Dermis microvascular lymphatic vessel endothelial cell (primary cell): ENCODE measurements at regions not wholly inside any gene's neighbourhood (a gene's known extent, or its start where the extent isn't known, plus 50 kb on each side); places are given as distances from the start of the nearest gene placed in this dataset.

Experiments
- DNase-seq, 2 donors: peaks; one replicate each; pipeline versions ENCODE4 v3.0.0 to v3.0.0-alpha.2; 2010; ENCODE audit warnings: low read depth in 2 of 2

DNA sequence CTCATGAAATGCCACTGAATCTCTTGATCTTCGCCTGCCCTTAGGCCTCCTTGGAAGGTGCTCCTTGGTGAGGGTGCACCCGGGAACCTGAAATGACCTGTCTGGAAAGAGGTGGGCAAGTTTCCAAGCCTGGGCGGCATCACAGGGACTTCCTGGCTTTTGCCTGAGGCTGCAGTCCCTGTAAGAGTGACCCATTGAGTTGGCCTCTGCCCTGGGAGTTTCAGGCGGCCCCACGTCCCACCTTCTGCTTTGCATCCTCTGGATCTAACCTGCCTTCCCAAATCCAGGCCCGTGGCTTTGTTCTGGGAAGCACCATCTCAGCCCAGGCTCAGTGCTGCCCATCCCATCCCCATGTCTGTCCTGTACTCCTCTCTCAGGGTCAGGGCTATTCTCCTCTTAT lies 356.4 kb downstream of the RPS24 start:
- DNase-seq = no peak

DNA sequence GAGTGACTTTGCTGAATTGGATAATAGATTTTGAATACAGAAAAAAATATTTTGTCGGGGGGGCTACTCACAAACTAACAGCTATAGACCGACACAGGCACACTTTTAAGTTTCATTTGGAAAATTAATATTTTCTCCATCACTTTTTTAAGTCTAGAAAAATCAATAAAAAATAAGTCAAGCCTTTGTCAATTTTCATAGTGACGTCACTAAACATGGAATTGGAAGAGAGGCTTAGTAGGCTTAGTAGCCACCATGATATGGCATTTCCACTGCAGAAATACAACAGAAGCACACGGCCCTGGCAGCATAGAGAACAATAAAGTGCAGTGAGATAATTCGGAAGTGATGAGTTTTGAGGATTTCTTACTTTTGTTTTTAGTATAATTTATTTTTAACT lies 357.2 kb downstream of the RPS24 start:
- no peak for DNase-seq

DNA sequence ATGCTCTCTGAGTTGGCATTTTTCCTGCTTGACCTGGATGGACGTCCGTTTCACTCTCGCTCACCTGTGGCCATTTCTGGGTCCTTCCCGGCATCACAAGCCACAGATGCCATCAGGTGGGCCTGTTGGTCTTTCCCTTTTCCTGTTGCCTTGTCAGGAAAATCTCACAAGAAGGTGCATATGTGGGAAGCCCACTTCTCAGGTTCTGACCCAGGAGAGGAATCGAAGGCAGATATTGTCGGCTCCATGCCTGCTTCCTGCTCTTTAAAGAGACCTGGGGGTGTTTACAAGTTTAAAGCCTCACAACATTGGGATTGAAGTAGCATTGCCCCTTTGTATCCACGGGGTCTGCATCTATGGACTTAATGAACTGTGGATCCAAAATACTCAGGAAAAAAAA lies 357.9 kb downstream of the RPS24 start:
- DNase-seq = no peak

DNA sequence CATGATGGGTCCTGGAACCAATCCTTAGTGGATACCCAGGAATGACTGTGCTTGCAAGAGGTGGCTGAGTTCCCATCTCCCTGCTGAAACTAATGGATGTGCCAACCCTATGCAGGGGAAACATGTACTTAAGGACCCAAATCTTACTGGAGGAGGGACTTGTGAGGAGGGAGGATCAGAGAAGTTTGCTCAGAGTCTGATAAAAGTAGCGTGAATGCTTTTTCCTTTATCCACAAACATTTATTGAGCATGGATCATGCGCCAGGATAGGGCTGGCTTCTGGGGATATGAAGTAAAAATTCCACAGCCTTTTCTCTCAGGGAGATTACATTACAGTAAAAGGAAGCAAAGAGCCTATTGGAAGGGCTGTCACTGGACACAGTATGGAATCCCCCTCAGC lies 358.5 kb downstream of the RPS24 start:
- DNase-seq = no peak

DNA sequence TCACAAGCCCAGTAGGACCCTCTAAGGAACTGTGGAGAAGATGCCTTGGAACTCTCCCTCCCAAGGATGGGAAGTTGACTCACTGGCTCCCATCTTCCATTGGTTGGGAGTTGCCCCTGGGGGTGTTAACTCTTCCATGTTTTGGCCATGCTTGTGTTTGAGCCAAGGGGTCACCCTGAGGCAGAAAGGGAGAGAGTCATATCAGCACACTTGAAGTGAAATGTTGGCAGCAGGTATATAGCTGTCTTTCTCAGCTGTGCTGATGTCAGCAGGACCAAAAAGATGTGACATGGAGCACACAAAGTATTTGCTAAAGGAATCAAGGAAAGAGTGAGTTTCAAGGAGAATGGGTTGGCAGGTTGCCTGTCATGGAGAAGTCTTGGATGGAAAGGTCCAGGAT lies 359.4 kb downstream of the RPS24 start:
- DNase-seq = no peak

DNA sequence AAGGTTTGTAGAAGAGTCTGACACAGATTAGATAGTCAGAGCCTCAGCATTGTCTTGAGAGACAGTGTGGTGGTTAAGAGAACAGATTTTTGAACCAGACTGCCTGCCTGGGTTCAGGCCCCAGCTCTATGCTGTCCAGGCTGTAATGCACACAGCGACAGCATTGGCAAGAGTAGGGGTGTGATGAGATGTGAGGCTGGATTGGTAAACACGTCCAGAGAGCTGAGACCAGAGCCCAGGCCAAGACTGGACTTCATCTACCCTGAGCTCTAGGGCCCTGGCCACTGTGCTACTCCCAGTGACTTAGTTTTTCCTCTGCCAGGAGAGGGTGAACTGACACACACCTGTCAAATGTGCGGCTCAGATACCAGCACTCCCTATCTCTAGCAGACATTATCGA lies 360.4 kb downstream of the RPS24 start:
- no peak for DNase-seq

DNA sequence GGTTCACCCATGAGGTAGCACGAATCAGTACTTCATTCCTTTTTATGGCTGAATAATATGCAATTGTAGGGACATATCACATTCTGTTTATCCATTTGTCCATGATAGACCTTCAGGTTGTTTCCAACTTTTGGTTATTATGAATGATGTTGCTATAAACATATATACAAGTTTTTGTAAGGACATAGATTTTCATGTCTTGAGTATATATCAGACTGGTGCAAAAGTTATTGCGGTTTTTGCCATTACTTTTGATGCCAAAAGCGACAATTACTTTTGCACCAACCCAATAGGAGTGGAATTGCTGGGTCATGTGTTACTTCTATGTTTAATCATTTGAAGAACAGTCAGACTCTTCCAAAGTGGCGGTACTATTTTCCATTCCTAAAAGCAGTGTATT lies 361.5 kb downstream of the RPS24 start:
- DNase-seq = no peak

DNA sequence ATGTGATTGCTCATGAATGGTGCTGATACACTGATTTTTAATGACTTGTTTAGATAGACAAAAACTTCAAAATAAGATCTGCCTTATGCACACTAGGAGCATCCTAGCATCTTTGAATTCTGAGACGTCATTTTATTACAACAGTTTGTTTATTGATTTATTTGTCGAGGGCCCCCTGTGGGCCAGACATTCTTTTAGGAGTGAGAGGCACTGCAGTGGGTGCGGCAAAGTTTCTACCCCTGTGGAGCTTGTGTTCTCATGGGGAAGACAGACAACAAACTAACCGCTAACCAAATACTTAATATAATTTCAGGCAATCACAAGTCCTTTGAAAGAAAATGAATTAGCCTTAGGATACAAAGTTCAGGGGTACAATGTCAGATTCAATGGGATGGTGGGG lies 363.1 kb downstream of the RPS24 start:
- DNase-seq = no peak

DNA sequence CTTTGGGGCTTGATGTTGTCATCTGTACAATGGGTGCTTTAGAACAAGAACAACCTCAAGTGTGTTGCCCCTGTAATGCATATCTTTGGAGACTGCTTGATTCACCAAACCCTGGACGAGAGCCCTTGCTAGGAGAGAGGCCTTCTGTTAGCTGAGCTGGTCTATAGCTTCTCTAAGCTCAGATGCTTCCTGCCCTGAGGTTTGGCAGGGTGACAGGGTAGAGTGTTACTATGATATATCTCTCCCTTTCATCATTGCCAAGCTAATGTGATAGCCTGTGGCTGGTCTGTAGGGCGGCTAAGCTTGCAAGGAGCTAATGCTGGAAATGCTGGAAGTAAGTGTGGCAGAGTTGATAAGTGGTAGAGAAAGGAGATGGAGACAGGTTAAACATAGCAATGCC lies 364.1 kb downstream of the RPS24 start:
- DNase-seq = no peak

DNA sequence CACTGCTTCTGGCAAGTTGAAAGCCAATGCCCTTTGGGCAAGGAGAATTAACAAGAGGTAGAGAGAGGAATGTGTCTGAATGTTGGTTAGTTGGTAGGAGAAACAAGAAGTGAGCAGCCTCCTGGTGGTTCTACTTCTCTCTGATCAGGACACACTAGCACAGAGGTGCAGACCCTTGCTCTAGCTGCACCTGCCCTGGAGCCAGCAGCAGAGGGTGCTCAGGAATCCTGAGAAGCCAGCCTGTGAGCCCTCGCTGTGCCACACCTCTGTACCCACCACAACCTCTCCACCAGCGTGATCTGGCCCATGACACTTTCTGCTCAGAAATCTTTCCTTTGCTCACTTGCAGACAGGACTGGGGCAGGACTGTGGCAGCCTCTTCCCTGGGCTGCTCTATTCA lies 364.7 kb downstream of the RPS24 start:
- DNase-seq = no peak

DNA sequence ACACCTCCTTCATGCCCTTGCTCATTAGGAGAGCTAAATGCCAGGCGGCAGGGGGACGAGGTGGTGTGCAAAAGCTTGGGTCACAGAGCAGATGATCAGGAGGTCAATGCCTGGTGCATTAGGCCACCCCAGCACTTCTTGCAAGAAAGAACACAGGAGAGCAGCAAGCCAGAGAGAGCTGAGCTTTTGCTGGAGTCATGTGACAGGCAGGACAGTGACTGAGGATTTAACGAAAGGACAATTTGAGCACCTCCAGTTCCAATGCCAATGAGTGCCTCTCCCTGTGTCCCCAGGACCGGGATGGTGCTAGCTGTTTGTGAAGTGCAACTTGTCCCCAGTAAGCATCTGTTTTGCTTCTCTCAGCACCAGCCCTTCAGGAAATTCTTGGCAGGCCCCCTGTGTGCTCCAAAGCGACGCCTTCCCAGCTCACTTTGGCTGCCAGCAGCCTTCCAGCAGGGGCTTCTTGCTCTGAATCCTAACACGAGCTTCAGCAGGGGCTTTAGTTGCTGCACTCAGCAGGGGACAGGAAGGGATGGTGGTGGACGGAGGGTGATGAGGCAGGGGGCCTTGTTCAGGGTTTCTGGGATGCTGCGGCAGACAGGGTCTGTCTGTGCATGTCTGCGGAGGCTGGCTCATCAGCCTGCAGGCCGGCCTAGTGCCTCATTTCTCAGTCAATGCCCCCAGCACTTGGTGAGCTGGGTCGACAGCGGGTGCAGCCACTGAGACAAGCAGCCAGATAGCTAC lies 368.1 kb downstream of the RPS24 start:
- DNase-seq = no peak

DNA sequence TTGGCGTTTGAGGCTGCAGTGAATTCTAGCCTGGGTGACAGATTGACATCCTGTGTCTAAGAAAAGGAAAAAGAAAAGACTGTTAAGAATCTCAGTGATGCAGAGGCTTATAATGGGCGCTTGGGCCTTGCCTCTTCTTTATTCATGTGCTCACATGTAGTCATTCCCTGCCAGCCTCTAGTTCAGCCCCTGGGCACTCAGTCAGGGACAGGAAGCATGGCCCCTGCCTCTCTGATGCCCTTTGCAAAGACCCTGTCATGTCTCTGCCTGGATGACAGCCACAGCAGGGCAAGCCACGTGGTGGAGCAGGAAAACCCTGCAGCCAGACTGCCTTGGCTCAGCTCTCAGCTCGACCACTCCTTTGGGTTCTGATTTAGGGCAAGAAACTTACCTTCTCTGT lies 368.9 kb downstream of the RPS24 start:
- no peak for DNase-seq

DNA sequence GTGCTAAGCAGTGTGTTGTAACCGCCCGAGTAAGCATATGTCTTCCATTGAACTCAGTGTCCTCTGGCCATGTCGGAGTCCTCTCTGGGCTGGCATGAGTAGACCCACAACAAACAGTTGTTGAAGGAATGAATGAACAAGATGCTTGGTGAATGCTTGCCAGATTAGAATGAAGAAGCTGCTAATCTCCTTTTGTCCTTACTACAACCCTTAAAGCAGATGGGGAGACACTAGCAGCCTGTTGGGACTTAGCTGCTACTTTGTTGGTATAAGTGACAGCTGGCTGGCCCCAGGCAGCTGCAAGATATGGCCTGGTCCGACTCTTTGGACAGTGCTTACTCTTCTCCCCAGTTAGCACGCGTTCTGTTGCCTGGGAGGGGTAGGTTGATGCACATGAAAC lies 370.1 kb downstream of the RPS24 start:
- DNase-seq = no peak

DNA sequence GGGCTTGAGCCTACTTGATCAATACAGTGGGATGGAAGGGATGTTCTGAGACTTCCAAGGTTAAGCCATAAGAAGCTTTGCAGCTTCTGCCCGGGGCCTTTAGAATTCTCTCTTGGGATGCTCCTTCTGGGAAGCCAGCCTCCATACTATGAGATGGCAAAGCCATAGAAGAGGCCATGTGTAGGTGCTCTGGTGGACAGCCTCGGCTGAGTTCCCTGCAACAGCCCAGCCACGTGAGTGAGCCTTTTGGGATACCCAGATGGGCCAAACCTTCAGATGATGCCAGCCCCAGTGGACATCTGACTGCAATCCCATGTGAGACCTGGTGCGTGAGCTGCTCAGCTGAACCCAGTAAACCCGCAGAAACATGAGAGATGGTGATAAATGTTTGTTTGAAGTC lies 370.6 kb downstream of the RPS24 start:
- no peak for DNase-seq

DNA sequence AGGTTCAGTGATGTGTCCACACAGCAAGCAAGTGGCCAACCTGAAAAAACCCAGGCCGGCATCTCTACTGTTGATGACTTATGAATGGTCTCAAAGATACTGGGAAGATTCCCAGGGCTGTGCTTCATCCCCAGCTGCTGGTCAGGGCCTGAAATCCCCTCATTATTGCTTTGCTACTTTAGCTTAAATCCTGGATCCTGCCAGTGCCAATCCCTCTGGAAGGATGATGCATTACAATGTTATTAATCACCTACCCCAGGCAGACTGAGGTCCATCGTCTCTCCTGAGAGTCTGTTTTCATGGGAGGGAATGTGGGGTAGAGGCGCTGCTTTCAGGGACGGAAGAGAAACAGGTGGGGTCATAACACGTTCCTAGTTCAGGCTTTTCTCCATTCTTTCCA lies 371.6 kb downstream of the RPS24 start:
- DNase-seq = no peak

DNA sequence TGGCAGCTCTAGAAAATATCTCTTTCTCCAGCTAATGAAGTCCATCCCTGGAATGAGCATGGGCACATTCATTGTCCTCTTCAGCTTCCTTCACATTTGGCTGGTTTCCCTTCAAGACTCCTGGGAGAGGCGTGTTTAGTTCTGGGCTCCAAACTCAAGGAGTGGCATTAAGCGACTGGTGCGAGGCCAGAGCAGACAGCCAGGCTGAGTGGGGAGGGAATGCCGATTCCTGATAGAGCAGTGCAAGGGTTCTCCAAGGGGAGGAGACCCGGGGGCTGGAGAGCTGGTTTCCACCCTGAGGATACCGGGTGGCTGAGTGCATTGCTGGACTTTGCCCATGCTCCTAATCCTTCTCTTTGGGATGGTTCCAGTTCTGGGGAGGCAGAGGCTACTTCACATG lies 372.1 kb downstream of the RPS24 start:
- DNase-seq = no peak

DNA sequence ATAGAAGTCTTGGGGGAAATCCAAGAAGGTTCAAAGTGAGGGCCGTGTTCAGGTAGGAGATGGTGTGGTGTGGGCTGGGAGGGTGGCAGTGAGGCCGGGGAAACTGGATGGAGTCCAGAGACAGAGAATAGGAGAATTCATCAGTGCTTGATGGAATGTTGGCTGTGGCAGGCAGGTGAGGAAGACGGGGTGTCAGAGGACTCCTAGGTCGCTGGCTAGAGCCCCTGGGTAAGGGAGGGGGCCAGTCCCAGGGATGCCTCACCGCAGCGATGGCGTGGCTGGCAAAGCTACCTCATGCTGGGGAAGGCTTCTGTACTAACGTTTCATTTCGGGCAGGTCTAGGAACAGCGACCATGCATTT lies 373.0 kb downstream of the RPS24 start:
- DNase-seq = no peak

DNA sequence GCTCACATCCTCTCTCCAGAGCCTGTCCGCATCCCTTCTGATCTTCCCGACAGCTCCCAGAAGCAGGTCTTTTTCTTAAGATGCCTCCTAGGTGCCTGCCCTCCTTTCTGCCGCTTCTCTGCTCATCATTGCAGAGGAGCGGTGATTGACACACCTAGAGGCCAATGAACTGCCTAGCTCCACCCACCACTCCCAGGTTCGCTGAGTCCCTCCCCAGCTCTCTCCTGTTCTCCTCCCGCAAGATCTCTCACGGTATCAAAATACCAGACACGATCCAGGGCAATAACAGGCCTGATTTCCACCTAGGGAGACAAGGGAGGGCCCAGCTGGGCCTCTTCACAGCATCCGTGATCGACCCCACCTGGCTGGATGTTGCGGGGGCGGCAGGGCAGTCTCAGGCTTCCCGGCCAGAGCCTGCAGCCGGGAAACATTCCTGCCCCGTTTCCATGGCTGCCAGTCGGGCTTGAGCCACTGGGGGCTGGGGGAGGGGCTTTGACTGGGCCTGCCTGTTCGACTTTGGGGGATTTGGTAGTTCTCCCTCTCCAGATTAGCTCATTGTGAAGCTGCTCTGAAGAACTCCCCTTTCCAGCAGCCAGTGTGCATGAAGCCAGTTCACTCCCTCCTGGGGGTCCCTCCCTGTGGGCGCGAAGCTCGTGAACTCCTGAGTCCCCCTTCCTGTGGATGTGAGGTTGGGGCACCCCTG lies 373.5 kb downstream of the RPS24 start:
- peak; percentile 64 to 87 for DNase-seq

DNA sequence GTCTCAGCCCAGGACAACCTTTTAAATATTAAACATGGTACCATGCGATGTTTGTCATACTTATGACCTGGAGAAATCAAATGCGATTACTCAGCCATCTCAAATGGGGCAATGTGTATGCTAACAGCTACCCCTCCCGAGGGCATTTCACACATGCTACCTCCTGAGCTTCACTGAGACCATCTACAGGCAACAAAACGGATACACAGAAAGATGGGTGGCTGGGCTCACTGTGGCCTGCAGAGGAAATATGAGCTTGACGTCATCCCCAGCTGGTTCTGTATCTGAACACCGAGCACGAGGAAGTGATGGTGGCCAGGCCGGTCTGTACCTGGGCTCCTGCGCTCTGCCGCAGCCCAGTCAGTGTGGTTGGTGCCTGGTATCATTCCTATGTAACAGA lies 374.3 kb downstream of the RPS24 start:
- no peak for DNase-seq

DNA sequence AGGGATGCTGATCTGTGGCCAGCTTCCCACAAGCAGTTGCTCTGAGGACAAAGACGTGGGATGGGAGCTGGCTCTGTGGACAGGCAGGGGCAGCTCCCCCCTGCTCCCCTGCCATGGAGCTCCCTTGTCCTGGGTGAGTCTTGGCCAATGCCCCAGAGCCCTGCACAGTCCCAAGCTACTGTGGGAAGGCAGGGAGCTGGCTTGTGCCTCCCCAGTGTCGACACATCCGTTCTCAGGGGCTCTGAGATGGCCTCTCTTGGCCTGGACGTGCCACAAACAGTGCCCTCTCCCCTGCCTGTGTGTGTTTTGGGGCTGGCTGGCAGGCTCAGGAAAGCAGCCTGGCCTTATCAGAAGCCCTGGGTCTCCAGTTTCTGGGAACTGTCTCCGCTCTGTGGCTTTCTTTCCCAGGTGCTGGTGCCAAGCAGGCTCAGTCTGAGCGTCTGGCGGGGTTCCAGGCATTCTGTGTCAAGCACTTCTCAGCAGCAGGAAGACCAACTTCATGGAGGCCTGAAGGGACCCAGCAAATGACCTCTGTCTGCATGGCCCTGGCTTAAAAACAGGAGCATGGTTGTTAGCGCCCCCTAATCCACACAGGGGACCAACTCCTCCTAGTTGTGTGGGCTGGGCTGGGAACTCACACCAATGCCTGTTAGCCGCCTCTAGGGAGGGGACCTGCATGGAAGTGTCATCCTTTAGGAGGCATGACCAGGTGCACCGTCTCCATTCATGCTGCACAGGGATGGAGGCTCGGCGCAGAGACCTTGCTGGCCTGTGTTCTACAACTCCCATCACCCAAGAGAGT lies 375.2 kb downstream of the RPS24 start:
- DNase-seq = peak in 1 of 2 donors; percentile 26

DNA sequence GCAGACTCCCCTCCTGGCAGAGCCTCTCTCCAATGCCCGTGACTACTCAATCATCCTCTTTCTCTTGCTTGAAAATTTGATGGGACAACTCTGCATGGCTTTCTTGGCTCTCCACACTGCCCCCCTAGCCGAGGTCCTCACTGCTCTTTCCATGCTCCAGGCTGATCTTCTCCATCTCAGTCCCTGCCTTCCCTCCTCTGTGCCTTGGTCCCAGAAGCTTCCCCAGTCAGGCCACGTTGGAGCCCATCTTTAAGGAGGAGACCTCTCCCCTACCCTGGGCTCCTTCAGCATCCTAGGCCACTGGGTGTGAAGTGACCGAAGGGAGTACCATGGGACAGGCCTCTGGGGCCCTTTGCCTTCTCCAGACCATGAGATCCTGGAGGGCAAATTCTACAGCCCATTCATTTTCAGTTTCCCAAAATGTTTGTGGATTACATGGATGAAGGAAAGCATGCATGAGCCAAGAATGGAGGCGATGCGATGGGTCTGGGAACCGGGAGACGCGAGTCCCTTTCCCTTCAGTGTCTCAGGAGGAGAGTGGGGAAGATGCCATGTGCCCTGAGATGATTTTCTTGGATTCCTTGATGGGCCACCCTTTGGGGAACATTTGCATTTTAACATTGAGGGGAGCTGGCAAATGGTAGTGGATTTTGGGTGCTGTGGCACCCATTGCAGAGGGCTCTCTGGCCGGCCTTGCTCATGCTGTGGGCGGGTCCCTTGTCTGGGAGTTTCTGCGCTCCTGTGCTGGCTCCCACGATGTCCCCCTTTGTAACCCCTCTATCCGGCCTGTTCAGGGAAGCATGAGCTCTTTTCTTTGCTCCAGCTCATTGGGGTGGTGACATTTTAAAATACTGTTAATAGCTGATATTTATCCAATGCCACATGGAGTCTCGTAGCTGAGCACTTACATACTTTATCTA lies 376.6 kb downstream of the RPS24 start:
- no peak for DNase-seq

DNA sequence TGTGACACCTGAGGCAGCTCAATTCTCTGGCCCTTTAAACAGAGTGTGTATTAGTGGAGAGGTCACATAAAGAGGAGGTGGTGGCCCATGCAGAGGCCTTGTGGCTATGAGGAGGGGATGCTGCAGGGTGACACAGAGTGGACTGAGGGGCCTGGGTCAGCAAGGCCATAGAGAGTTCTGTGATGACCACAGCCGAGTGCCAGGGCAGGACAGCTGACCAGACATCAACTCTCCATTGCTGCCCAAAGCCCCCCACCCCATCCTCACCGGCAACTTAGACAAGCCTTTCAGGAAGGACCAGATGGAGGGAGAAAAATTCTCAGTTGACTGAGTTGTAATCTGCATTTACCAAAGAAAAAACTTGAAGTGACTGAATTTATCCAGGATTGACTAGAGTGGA lies 378.1 kb downstream of the RPS24 start:
- DNase-seq = no peak
